ENCODE measurements at regions not wholly inside any gene's neighbourhood (a gene's known extent, or its start where the extent isn't known, plus 50 kb on each side); places are given as distances from the start of the nearest gene placed in this dataset.

- Mint-ChIP-seq H3K36me3 (ENCODE audit: unreplicated experiment) (peaks cover 35% of the 10 kb centered on the region), H3K27me3 (ENCODE audit: unreplicated experiment) (peaks cover 9% of the 10 kb centered on the region), H3K27ac (ENCODE audit: unreplicated experiment) (no peak overlapping the region), H3K9me3 (ENCODE audit: unreplicated experiment) (peaks cover 31% of the 10 kb centered on the region), H3K4me1 (ENCODE audit: low read depth, unreplicated experiment) (no peaks in the 10 kb centered on the region), H3K4me3 (ENCODE audit: unreplicated experiment) (no peak overlapping the region)
- TF ChIP-seq, protein P1, sequence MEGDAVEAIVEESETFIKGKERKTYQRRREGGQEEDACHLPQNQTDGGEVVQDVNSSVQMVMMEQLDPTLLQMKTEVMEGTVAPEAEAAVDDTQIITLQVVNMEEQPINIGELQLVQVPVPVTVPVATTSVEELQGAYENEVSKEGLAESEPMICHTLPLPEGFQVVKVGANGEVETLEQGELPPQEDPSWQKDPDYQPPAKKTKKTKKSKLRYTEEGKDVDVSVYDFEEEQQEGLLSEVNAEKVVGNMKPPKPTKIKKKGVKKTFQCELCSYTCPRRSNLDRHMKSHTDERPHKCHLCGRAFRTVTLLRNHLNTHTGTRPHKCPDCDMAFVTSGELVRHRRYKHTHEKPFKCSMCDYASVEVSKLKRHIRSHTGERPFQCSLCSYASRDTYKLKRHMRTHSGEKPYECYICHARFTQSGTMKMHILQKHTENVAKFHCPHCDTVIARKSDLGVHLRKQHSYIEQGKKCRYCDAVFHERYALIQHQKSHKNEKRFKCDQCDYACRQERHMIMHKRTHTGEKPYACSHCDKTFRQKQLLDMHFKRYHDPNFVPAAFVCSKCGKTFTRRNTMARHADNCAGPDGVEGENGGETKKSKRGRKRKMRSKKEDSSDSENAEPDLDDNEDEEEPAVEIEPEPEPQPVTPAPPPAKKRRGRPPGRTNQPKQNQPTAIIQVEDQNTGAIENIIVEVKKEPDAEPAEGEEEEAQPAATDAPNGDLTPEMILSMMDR (IDR thresholded peaks at IDR 0.05; ENCODE audit: partially characterized antibody, unreplicated experiment), result no peak
- no peak for DNase-seq
Measured at GRCh38 chr19:23998568-23998967, 83.9 kb downstream of the ZNF726 start.

- Mint-ChIP-seq H3K9me3 (ENCODE audit: unreplicated experiment) (peaks cover 31% of the 10 kb centered on the region), H3K27ac (ENCODE audit: unreplicated experiment) (no peak overlapping the region), H3K36me3 (ENCODE audit: unreplicated experiment) (peaks cover 33% of the 10 kb centered on the region), H3K27me3 (ENCODE audit: unreplicated experiment) (peaks cover 9% of the 10 kb centered on the region), H3K4me1 (ENCODE audit: low read depth, unreplicated experiment) (no peaks in the 10 kb centered on the region), H3K4me3 (ENCODE audit: unreplicated experiment) (no peak overlapping the region)
- DNase-seq, result no peak
- TF ChIP-seq, protein P1 (IDR thresholded peaks at IDR 0.05; ENCODE audit: partially characterized antibody, unreplicated experiment), result no peak
Measured at GRCh38 chr19:23999821-24000610, 85.3 kb downstream of the ZNF726 start.

- H3K9me3 Mint-ChIP-seq (ENCODE audit: unreplicated experiment), result peaks cover 29% of the 10 kb centered on the region
- no peak overlapping the region for H3K27ac Mint-ChIP-seq (ENCODE audit: unreplicated experiment)
- no peak overlapping the region for H3K4me3 Mint-ChIP-seq (ENCODE audit: unreplicated experiment)
- no peaks in the 10 kb centered on the region for H3K4me1 Mint-ChIP-seq (ENCODE audit: low read depth, unreplicated experiment)
- TF ChIP-seq, protein P1 (IDR thresholded peaks at IDR 0.05; ENCODE audit: partially characterized antibody, unreplicated experiment), result no peak
- DNase-seq, result no peak
- peaks cover 28% of the 10 kb centered on the region for H3K36me3 Mint-ChIP-seq (ENCODE audit: unreplicated experiment)
- H3K27me3 Mint-ChIP-seq (ENCODE audit: unreplicated experiment), result peaks cover 9% of the 10 kb centered on the region
Measured at GRCh38 chr19:24000656-24001055, 86.0 kb downstream of the ZNF726 start.

DNA sequence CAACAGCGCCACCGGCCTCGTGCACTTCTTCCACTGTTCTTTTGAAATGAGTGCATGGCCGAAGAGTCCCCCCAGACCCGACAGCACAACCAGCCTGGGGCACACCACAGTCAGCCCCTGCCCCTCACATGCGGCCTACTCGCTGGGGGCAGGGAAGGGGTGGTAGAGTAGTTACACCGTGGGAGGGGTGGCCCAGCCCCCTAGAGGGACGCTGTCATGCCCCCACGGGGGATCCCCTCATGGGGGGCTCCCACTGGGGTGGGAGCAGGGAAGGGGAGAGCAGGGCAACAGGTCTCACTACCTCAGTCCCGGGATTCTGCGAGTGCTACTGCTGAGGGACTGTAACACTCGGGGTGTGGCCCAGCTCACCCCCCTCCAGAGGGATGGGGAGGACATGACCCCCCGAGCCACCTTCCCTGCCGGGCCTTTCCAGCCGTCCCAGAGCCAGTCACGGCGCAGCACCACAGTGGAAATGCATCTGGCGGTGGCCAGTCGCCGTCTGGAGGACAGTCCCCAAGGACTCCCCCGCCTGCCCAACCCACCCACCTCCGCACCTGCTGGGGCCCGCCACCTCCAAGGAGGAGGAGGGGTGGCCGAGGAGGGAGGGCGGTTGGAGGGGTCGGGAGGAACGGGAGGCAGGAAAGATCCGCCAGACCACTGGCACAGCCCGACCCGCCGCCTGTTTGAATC is 84.6 kb upstream of the ZNF254 start:
- Mint-ChIP-seq H3K9me3 (ENCODE audit: unreplicated experiment) (peaks cover 26% of the 10 kb centered on the region), H3K36me3 (ENCODE audit: unreplicated experiment) (peaks cover 19% of the 10 kb centered on the region), H3K4me1 (ENCODE audit: low read depth, unreplicated experiment) (no peaks in the 10 kb centered on the region)

More for the DNA sequence above, 84.6 kb upstream of the ZNF254 start:
- Mint-ChIP-seq H3K27me3 (ENCODE audit: unreplicated experiment) (peaks cover 6% of the 10 kb centered on the region), H3K27ac (ENCODE audit: unreplicated experiment) (no peak overlapping the region), H3K4me3 (ENCODE audit: unreplicated experiment) (no peak overlapping the region)
- TF ChIP-seq, protein P1 (IDR thresholded peaks at IDR 0.05; ENCODE audit: partially characterized antibody, unreplicated experiment), result no peak
- no peak for DNase-seq

Measured in glutamatergic neuron (in vitro differentiated cells).